H9 (cell line): ENCODE measurements at regions not wholly inside any gene's neighbourhood (a gene's known extent, or its start where the extent isn't known, plus 50 kb on each side); places are given as distances from the start of the nearest gene placed in this dataset.

ENCODE experiments used
- DNase-seq: peaks from one replicate; pipeline ENCODE4 v3.0.0-alpha.2; 2017
- H2AFZ ChIP-seq: one replicate; pipeline ENCODE4 v1.6.1; 2013; ENCODE audit warnings: mild to moderate bottlenecking, low read length, control low read depth, moderate library complexity
- H2AK5ac ChIP-seq: 2 replicates; pipeline ENCODE4 v1.6.1; 2013; ENCODE audit warnings: low read length, control low read depth, mixed read lengths; ENCODE audit not compliant: insufficient read length
- H2BK120ac ChIP-seq: one replicate; pipeline ENCODE4 v1.6.1; 2013; ENCODE audit warnings: low read depth, mild to moderate bottlenecking, low read length, control low read depth, inconsistent platforms; ENCODE audit not compliant: poor library complexity, severe bottlenecking
- H2BK12ac ChIP-seq: 2 replicates; pipeline ENCODE4 v1.6.1; 2013; ENCODE audit warnings: low read length, control low read depth, mixed read lengths, low read depth; ENCODE audit not compliant: insufficient read length
- H2BK15ac ChIP-seq: 2 replicates; pipeline ENCODE4 v1.6.1; 2013; ENCODE audit warnings: low read depth, low read length, control low read depth
- H2BK20ac ChIP-seq: one replicate; pipeline ENCODE4 v1.6.1; 2013; ENCODE audit warnings: low read depth, mild to moderate bottlenecking, low read length, control low read depth, inconsistent platforms; ENCODE audit not compliant: poor library complexity, severe bottlenecking
- H2BK5ac ChIP-seq: 2 replicates; pipeline ENCODE4 v1.6.1; 2013; ENCODE audit warnings: low read length, control low read depth, mixed read lengths; ENCODE audit not compliant: insufficient read length
- H3K14ac ChIP-seq: 2 replicates; pipeline ENCODE4 v1.6.1; 2013; ENCODE audit warnings: low read length, control low read depth; ENCODE audit not compliant: insufficient read depth
- H3K18ac ChIP-seq: 2 replicates; pipeline ENCODE4 v1.6.1; 2013; ENCODE audit warnings: low read depth, mild to moderate bottlenecking, mixed read lengths, low read length, control low read depth; ENCODE audit not compliant: insufficient read length
- H3K23ac ChIP-seq: 2 replicates; pipeline ENCODE4 v1.6.1; 2013; ENCODE audit warnings: low read length, control low read depth, mixed read lengths, low read depth; ENCODE audit not compliant: insufficient read length
- H3K23me2 ChIP-seq: 2 replicates; pipeline ENCODE4 v1.6.1; 2013; ENCODE audit warnings: low read depth, mild to moderate bottlenecking, mixed read lengths, low read length, control low read depth; ENCODE audit not compliant: insufficient read length, poor library complexity, severe bottlenecking
- H3K27ac ChIP-seq: 2 replicates; pipeline ENCODE4 v1.5.1; 2013; ENCODE audit warnings: low read length, control low read depth, mixed read lengths, low read depth; ENCODE audit not compliant: insufficient read length
- H3K27me3 ChIP-seq: 2 replicates; pipeline ENCODE4 v1.6.1; 2013; ENCODE audit warnings: low read length, control low read depth, inconsistent platforms; ENCODE audit not compliant: insufficient read depth
- H3K4ac ChIP-seq: 2 replicates; pipeline ENCODE4 v1.6.1; 2013; ENCODE audit warnings: low read depth, mild to moderate bottlenecking, control low read depth, inconsistent platforms, low read length, moderate library complexity
- H3K4me1 ChIP-seq: 2 replicates; pipeline ENCODE4 v1.6.1; 2013; ENCODE audit warnings: low read length, control low read depth, inconsistent platforms; ENCODE audit not compliant: insufficient read depth
- H3K4me2 ChIP-seq: 2 replicates; pipeline ENCODE4 v1.6.1; 2013; ENCODE audit warnings: low read length, control low read depth, mixed read lengths; ENCODE audit not compliant: insufficient read length, insufficient read depth
- H3K56ac ChIP-seq: 2 replicates; pipeline ENCODE4 v1.6.1; 2013; ENCODE audit warnings: low read depth, mild to moderate bottlenecking, mixed read lengths, low read length, control low read depth; ENCODE audit not compliant: insufficient read length
- H3K79me1 ChIP-seq: 2 replicates; pipeline ENCODE4 v1.6.1; 2013; ENCODE audit warnings: low read depth, mild to moderate bottlenecking, moderate library complexity, low read length, control low read depth, inconsistent platforms; ENCODE audit not compliant: insufficient read depth, poor library complexity, severe bottlenecking
- H3K79me2 ChIP-seq: 2 replicates; pipeline ENCODE4 v1.6.1; 2013; ENCODE audit warnings: low read length, control low read depth, inconsistent platforms; ENCODE audit not compliant: insufficient read depth
- H3K9ac ChIP-seq: 2 replicates; pipeline ENCODE4 v1.6.1; 2013; ENCODE audit warnings: low read length, control low read depth, mixed read lengths; ENCODE audit not compliant: insufficient read length; ENCODE audit errors: extremely low read depth
- H3K9me3 ChIP-seq: one replicate; pipeline ENCODE4 v1.6.1; 2013; ENCODE audit warnings: low read depth, low read length, inconsistent platforms; ENCODE audit not compliant: control insufficient read depth
- H3T11ph ChIP-seq: one replicate; pipeline ENCODE4 v1.6.1; 2013; ENCODE audit warnings: mild to moderate bottlenecking, low read length, control low read depth, inconsistent platforms
- H4K20me1 ChIP-seq: one replicate; pipeline ENCODE4 v1.6.1; 2013; ENCODE audit not compliant: control insufficient read depth, insufficient read length, insufficient read depth
- H4K5ac ChIP-seq: 2 replicates; pipeline ENCODE4 v1.6.1; 2013; ENCODE audit warnings: low read depth, mild to moderate bottlenecking, mixed read lengths, low read length, control low read depth; ENCODE audit not compliant: insufficient read length
- H4K8ac ChIP-seq: replicated peaks from 2 replicates; pipeline ENCODE4 v1.6.1; 2013; ENCODE audit warnings: low read length, control low read depth, mixed read lengths, low read depth; ENCODE audit not compliant: insufficient read length
- H4K91ac ChIP-seq: 2 replicates; pipeline ENCODE4 v1.6.1; 2013; ENCODE audit warnings: low read depth, mild to moderate bottlenecking, moderate library complexity, mixed read lengths, low read length, control low read depth; ENCODE audit not compliant: insufficient read length
- H3K27ac Mint-ChIP-seq, 3 experiments: 2 replicates in 2 of 3; 3 replicates in 1 of 3; pipeline ENCODE4 v1.8.0; 2020 to 2021; ENCODE audit warnings: mixed read lengths in 3 of 3, mild to moderate bottlenecking in 1 of 3, moderate library complexity in 1 of 3
- H3K27me3 Mint-ChIP-seq: 2 replicates; pipeline ENCODE4 v1.8.0; 2021; ENCODE audit warnings: low read depth, mild to moderate bottlenecking, moderate library complexity, mixed read lengths
- H3K36me3 Mint-ChIP-seq, 3 experiments: 2 replicates in 2 of 3; 3 replicates in 1 of 3; pipeline ENCODE4 v1.8.0; 2020 to 2021; ENCODE audit warnings: low read depth in 3 of 3, mixed read lengths in 3 of 3; ENCODE audit not compliant: insufficient read depth in 1 of 3
- H3K4me1 Mint-ChIP-seq, 2 experiments: 2 replicates each; pipeline ENCODE4 v1.8.0; 2020; ENCODE audit warnings: mixed read lengths in 2 of 2
- H3K4me3 Mint-ChIP-seq, 2 experiments: 2 replicates in 1 of 2; 3 replicates in 1 of 2; pipeline ENCODE4 v1.8.0; 2020 to 2021; ENCODE audit warnings: mild to moderate bottlenecking in 2 of 2, mixed read lengths in 2 of 2, moderate library complexity in 1 of 2
- H3K9me3 Mint-ChIP-seq, 2 experiments: 2 replicates in 1 of 2; 3 replicates in 1 of 2; pipeline ENCODE4 v1.8.0; 2020; ENCODE audit warnings: mild to moderate bottlenecking in 2 of 2, mixed read lengths in 2 of 2, moderate library complexity in 1 of 2
- CTCF ChIP-seq: fragments of 200-600 bp; sonication (generic); conservative IDR thresholded peaks from 3 replicates; pipeline ENCODE4 v1.8.0; 2021; ENCODE audit warnings: antibody characterized with exemption, mild to moderate bottlenecking
- WGBS: extraction: QIAGEN DNeasy Blood & Tissue Kit; methylation state at CpG from one replicate; pipeline ENCODE4 v1.1.7; 2013; ENCODE audit warnings: missing lambda C conversion rate, low lambda C conversion rate, mixed read lengths; ENCODE audit not compliant: insufficient read length; ENCODE audit errors: extremely low coverage; 5-methylcytosine and 5-hydroxymethylcytosine counted together

GRCh38 chr5:2904399-2904798 lies 152.9 kb upstream of the IRX2 start:
- Histone ChIP-seq H3K4me2 (no peak overlapping the region), H2BK12ac (no peak overlapping the region), H2BK20ac (no peak overlapping the region)

More at GRCh38 chr5:2904399-2904798, 152.9 kb upstream of the IRX2 start:
- H4K8ac ChIP-seq: no peak overlapping the region
- H2BK15ac ChIP-seq: no peak overlapping the region
- WGBS: no CpG with 5 or more reads among the region's 13 CpGs
- TF ChIP-seq CTCF: no peak
- H3K4ac ChIP-seq: no peak overlapping the region
- no peak overlapping the region for H2BK120ac ChIP-seq
- Mint-ChIP-seq H3K9me3 (no peaks in the 10 kb centered on the region), H3K27me3 (peaks cover 13% of the 10 kb centered on the region), H3K36me3 (no peaks in the 10 kb centered on the region; a peak in 1 of 7 replicates), H3K27ac (no peak overlapping the region), H3K4me1 (peaks cover 9 to 11% of the 10 kb centered on the region in 2 experiments), H3K4me3 (no peak overlapping the region)
- H3K23me2 ChIP-seq: no peaks in the 10 kb centered on the region
- H3K4me1 ChIP-seq: no peaks in the 10 kb centered on the region
- H4K91ac ChIP-seq: no peak overlapping the region
- no peak overlapping the region for H3K14ac ChIP-seq
- H3K9me3 ChIP-seq: no peaks in the 10 kb centered on the region
- H3K9ac ChIP-seq: no peak overlapping the region
- H3T11ph ChIP-seq: no peak overlapping the region
- DNase-seq: peak; percentile 22
- H3K79me2 ChIP-seq: no peaks in the 10 kb centered on the region
- H3K23ac ChIP-seq: no peak overlapping the region
- H4K20me1 ChIP-seq: peaks cover 2% of the 10 kb centered on the region
- no peak overlapping the region for H3K18ac ChIP-seq
- no peak overlapping the region for H3K27ac ChIP-seq
- H3K79me1 ChIP-seq: no peaks in the 10 kb centered on the region
- no peak overlapping the region for H2AK5ac ChIP-seq
- H2AFZ ChIP-seq: no peak overlapping the region
- no peaks in the 10 kb centered on the region for H3K27me3 ChIP-seq
- H2BK5ac ChIP-seq: no peak overlapping the region
- H4K5ac ChIP-seq: no peak overlapping the region
- no peak overlapping the region for H3K56ac ChIP-seq
